ENCODE measurements at regions not wholly inside any gene's neighbourhood (a gene's known extent, or its start where the extent isn't known, plus 50 kb on each side); places are given as distances from the start of the nearest gene placed in this dataset.

GRCh38 chr6:87935196-87935595 is 112.4 kb upstream of the SPACA1 start:
- DNase-seq = no peak

DNA sequence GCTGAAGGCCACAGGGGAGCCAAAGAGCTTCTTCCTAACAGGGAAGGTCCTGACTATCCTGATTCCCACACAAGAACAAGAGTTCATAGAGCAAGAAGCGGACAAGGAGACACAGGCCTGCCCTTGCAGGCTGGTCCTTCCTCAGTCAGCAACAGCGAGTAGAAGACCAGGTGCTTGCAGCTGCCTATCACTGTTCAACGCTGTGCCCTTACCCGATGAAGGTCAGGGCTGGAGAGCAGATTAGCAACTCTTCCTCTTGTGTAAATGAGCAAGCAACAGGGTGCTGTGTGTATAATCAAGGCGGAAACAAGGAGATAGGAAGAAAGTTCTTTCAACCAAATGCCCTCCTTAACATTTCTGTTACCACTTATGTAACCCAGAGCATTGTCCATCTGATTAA is 115.3 kb upstream of the SPACA1 start:
- DNase-seq = no peak

DNA sequence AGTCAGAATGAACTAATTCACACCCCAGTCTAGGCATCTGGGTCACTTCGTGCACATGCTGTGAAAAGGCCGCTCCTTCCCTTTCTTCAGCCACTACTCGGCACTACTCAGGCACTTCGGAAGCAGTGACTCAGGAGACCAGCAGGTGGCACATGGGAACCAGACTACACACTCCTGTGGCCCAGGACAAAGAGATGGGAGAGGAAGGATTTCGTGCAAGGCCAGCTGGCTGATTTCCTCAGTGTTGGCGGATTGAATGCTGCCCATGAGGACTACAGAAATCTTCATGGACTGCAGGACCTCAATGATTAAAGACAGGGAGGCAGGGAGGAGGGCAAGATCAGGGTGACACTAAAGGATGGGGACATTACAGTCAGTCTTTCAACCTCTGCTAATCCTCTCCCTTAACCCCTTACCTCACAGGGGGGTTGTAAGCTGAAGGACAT is 117.8 kb upstream of the SPACA1 start:
- peak; percentile 40 for DNase-seq

- no peak for DNase-seq
Observed at GRCh38 chr6:87926687-87927086, 121.0 kb upstream of the SPACA1 start.

- DNase-seq = no peak
Observed at GRCh38 chr6:87926072-87926471, 121.6 kb upstream of the SPACA1 start.

- peak; percentile 22 for DNase-seq
Observed at GRCh38 chr6:87925373-87926060, 122.1 kb upstream of the SPACA1 start.

DNA sequence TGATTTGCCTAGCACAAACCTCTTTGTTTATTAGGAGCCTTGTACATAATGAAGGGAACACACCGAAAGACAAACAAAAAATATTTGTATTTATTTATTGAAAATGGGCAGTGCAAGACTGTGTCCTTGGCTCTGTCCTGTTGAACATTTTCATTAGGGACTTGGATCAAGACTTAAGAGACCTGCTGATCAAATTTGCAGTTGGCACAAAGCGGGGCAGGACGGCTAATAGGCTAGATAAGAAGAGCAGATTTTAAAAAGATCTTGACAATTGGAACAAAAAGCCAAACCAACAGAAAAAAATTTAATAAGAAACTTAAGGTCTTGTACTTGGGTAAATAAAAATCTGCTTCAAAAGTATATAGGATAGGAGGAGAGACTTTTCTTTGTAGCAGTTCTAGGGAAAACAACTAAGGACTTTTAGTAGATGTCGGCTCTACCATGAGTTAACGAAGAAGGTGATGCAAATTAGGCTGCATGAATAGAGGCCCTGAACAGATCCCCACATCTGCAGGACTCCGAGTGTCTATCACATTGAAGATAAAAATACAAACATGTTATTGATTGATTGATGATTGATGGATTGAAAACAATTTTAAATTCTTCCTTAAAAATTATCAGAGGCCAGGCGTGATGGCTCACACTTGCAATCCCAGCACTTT is 124.1 kb upstream of the SPACA1 start:
- no peak for DNase-seq

DNA sequence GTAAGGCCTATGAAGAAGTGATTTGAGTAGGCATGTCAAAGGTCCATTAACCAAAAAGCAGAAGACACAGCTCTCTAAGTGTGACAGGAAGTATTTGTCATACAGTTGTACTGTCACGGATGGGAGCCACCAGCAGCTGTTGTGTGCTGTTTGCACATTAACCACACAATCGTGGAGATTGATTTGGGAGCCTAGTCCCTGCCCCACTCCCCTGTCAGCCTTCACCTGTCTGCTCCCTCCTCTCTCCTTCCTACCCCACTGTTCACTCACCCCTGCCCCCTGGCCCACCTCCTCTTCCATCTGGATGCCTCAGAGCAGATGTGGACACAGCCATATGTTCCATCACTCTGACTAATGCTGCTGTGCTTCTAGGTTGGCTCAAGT is 124.7 kb upstream of the SPACA1 start:
- DNase-seq = no peak

GRCh38 chr6:87922196-87922946 is 125.3 kb upstream of the SPACA1 start:
- DNase-seq = no peak

DNA sequence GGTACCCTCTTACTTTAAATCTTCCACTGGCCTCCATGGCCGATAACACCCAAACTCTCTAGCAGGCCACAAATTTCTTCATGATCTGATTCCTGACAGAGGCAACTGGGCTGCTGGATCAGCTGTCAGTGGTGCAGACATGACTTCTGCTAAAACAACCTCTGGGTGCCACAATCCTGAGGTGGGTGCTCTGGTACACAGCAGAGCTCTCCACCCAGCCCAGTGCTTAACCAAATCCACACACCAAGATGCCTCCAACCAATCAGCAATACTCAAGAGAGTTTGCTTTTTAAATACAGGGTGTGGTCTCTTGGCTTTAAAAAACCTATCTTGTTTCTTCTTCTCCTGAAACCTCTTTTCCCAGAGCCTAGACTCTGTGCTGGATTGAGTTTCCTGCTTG is 126.6 kb upstream of the SPACA1 start:
- no peak for DNase-seq

DNA sequence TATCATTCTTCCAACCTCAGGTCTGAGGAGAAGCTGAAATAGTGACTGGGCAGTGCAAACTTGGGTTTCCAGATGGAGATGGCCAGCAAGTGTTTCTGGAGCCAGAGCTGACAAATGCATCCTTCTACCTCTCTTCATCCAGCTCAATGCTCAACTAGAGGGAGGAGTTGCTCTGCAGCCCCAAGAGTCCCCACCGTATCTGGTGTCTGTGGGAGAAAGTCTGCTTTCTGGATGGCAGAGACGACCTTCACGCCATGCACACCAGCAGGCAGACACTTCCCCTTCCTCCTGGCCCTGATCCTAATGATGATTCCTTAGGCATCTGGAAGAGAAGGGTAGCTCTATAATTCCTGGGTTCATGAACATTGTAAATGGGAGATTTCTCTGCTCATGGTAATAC is 127.4 kb upstream of the SPACA1 start:
- no peak for DNase-seq

DNA sequence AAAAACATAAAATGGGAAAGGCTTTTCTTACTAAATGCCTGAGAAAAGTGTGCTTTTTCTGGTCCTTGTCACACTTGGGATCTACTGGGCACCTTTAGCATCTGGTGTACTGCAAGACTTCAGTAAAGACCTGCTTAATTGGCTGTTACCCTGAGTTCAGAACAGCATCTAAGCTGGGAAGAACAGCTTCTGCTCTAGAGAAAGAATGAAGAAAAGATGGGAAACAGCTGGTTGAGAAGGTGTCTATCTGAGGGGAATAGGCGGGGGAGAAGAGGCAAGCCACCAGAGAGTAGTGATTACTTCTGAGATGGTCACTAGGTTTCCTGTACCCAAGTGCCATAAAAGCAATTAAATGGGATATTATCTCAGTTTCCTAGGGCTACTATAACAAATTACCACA is 128.2 kb upstream of the SPACA1 start:
- DNase-seq = no peak

DNA sequence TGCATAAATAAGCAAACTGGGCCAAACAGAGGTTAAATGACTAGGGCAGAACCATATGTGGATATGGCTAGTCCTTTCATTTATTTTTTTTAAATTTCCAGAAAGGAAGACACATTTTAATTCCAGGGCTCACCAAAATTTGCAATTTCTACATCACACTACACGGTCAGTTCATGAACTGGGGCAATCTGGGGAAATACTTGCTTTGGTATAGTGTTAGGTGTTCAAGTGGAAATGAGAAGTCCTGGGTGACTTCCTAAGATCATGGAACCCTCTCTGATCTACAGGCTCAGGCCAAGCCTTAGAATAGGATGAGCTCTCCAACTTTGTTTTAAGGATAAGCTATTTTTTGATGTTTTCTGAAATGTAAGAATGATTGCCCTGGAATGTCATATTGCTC is 128.6 kb upstream of the SPACA1 start:
- DNase-seq = no peak

- DNase-seq = no peak
Observed at GRCh38 chr6:87918461-87918941, 129.1 kb upstream of the SPACA1 start.

DNA sequence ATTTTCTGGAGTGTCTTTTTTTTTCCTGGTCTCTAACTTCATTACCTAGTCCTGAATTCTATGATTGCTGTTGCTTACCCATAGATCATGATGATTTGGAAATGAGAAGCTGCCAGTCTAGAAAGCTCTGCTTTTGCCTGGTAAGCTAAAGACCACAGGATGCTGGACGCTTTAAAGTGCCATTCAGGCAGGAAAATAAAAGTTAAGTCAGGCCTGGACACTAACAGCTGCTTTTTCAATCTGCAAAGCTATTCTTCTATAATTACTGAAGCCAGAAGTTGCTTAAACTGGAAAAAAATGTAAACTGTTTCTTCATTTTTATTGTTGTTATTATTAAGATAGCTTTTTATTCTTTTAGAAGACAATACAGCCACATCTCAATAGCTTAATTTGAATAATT is 129.8 kb upstream of the SPACA1 start:
- no peak for DNase-seq

GRCh38 chr6:87916446-87916845 is 131.2 kb upstream of the SPACA1 start:
- DNase-seq = no peak

DNA sequence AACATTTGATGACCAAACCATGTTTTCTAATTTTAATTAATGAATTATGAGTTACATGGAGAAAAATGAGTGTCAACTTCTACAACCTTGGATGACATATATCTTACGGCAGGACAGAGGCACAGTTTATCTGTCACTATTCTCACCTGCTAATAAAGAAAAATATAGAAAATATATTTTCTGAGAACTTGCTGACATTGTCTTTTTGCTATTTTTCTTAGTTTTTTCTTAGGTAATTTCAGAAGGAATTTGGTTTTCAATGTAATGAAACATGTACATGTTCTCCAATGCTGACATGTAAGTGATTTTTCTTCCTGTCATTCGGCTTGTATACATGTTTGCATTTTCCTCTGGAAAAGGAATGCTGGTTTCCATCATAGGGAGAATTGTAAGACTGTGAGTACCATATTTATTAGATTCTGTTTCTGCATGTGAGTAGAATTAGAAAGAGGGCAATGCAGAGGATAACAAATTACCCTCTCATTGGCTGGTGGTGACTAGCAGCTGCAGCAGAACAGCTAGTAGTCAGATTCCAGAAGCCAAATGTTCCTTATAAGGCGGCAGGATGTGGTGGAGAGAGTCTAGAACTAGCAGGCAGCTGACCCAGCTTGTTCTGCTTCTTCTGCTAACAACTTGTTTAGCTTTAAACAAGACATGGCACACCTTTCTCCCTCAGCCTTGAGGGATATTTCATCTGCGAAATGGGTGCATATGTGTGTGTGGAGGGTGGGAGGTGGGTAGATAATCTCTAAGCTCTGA is 132.8 kb upstream of the SPACA1 start:
- DNase-seq = no peak

- no peak for DNase-seq
Observed at GRCh38 chr6:87913974-87914373, 133.7 kb upstream of the SPACA1 start.

DNA sequence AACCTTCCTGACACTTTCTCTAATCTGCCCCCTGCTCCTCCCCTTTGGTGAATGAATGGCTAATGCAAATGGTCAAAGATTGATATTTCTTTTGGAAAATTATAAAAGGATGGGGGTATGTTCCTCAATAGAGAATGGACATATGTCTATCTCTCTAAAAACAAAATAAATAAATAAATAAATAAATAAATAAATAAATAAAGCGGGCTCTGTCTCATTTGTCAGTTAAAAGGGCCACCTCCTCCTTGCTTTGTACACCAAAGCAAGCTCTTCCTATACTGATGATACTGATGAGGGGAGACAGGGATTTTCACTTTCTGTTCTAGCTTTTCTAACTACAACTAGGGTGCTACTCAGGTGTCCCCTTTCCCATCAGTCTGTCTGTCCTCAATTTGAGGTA is 135.5 kb upstream of the SPACA1 start:
- DNase-seq = no peak

DNA sequence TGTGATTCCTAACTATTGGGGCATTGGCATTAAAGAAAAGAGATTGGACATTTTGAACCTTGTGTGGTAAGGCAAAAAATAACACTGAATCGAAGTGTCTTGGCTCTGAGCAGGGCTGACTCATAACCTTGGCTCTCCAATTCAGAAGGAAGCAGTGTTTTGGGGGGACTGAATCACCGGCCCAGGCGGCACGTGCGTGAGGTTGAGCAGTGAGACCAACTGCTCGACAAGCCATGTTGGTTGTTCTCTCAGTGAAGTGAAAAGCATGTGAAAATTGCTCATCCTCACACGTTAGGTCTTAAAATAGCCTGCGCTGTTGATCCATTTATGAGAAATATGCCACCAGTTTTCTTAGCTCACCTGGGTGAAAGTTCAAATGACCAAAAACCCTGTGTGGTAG is 137.8 kb upstream of the SPACA1 start:
- DNase-seq = no peak

DNA sequence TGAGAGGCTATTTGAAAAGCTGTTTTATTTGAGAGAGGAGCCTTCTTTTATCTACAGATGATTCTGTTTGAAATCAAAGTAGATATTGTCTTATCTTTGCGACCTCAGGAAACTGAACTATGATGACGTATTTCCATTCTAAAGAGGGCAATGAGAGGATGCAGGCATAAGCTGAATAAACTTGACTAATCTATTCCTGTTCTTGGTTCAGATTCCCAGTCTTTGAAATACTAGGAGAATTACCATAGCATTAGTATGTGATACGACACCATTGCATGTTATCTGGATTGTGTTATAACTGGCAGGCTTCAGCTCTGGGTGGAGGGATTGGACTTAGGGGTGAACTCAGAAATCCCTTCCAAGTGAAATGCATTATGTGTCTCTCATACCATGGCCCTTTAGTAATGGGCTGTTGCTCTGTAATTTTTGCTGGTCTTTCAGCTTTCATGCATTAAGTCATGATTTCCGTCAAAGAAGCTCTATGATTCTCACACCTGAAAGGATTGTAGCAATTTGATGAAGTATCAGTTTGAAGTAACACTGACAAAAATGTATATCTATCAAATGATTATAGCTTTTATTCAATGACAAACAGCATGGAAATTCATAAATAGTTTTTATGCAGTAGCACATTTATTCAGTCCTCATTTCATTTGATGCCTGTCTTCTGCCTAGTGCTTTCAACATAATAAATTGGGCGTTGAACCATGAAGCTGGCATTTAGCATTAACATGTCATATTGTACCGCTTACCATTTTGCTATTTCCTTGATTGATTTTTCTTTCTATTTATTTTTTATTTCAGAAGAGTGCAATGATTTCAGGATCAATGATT is 138.4 kb upstream of the SPACA1 start:
- no peak for DNase-seq

GRCh38 chr6:87907521-87907920 is 140.1 kb upstream of the SPACA1 start:
- no peak for DNase-seq
